ENCODE measurements at regions not wholly inside any gene's neighbourhood (a gene's known extent, or its start where the extent isn't known, plus 50 kb on each side); places are given as distances from the start of the nearest gene placed in this dataset.
A peak's percentile ranks its signal among the peaks of the same experiment; 100 is the strongest.
"Not testable (repeated sequence)": the region's sequence is repeated elsewhere in the genome, so short reads cannot be mapped to it uniquely, and the experiment has no call there.

DNA sequence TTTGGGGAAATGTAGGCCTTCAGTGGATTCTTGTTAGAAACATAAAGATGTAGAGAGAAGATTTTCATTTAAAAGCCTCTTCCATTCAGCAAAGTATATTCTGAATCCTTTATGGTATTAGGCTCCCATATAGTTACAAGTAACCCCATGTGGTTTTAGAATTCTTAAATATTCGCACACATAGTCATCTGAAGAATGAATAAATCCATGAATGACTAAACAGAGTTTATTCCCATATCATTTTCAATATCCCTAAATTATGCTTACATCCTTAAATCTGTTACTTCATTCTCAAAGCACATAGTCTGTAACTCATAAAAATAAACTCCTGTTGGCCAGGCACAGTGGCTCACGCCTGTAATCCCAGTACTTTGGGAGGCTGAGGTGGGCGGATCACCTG lies 962.1 kb downstream of the KCNJ18 start:
- intact Hi-C loops (cut with DNase I), result no loop called here
- no peak for DNase-seq (ENCODE audit: low spot score)

DNA sequence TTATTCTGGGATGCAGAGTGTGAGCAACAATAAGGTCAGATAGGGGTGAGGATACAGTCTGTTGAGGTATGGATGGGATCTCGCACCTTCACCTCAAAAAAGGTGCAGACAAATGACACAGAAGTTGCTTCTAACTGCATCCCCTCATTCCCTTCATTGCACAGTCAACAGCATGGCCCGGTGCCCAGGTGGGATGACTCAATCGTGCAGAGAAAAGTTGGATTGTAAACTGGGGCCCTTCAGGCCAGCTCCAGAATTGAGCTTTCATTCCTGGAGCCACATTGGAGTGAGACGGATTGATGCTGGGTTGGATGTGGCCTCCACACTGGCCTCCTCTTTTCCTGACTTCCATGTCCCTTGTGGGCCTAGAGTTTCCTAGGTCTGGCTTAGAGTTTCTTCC lies 977.4 kb downstream of the KCNJ18 start:
- intact Hi-C loops (cut with DNase I), result no loop called here
- DNase-seq (ENCODE audit: low spot score), result no peak

DNA sequence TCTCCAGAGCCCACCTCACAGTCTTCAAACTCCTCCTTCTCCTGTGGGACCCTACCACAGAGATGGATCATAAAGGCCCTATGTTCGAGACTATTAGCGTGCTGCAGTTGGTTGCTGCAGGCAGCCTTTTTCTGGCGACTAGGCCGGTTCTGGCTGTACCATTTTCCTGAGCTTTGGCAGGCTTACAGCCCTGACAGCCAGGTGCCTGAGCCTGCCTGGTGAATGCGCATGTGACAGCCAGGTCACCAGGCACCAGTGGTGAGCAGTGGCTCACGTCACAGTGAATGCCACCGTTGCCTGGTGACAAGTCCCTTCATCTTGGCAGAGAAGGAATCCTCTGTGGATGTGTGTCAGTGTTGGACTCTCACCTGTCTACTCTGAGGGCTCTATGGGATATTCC lies 978.8 kb downstream of the KCNJ18 start:
- no peak for DNase-seq (ENCODE audit: low spot score)
- intact Hi-C loops (cut with DNase I), result no loop called here

DNA sequence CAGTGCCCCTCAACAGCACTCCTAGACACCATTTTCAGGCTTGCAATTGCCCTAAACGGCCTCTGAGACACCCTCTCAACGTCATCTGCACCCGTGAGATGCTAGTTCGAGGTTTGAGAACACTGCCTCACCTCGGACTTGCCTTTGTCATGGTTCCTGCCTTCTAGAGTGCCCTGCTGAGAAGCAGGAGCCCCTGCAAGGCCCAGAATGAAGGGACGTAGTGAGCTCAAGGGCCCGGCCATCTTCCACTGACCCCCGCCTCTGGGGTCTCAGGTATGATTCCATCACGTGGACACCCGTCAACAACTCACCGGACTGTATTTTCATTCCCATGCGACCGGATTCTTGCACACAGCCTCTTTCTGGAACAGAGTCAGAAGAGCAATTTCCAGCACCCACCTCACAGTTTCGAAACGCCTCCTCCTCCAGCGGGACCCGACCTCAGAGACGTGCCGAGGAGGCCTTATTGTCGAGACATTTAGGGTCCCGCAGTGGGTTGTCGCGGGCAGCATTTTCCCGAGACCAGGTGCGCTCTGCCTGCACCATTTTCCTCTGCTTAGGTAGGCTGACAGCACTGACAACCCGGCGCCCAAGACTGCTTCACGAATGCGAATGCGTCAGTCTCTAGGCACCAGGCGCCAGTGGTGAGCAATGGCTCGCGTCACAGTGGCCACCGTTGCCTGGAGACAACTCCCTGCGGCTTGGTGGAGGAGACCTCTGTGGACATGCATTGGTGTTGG lies 999.9 kb downstream of the KCNJ18 start:
- DNase-seq (ENCODE audit: low spot score), result no peak
- intact Hi-C loops (cut with DNase I), result no loop called here

DNA sequence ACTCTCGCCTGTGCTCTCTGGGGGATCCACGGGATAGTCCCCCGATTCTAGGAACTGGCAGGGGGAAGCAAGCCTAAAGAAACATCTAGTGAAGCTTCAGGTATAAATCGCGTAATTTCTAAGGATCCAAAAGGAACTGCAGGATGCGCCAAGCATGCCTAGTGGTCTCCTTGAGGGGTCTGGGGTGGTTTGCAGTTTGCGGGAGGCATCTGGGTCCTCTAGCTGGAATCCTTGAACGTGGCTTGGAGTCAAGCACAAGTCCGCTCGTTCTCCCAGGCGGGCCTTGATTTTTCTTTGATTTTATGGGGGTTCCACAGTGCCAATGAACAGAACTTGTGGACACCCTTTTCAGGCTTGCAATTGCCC lies 1000.5 kb downstream of the KCNJ18 start:
- DNase-seq (ENCODE audit: low spot score), result no peak
- intact Hi-C loops (cut with DNase I), result no loop called here

DNA sequence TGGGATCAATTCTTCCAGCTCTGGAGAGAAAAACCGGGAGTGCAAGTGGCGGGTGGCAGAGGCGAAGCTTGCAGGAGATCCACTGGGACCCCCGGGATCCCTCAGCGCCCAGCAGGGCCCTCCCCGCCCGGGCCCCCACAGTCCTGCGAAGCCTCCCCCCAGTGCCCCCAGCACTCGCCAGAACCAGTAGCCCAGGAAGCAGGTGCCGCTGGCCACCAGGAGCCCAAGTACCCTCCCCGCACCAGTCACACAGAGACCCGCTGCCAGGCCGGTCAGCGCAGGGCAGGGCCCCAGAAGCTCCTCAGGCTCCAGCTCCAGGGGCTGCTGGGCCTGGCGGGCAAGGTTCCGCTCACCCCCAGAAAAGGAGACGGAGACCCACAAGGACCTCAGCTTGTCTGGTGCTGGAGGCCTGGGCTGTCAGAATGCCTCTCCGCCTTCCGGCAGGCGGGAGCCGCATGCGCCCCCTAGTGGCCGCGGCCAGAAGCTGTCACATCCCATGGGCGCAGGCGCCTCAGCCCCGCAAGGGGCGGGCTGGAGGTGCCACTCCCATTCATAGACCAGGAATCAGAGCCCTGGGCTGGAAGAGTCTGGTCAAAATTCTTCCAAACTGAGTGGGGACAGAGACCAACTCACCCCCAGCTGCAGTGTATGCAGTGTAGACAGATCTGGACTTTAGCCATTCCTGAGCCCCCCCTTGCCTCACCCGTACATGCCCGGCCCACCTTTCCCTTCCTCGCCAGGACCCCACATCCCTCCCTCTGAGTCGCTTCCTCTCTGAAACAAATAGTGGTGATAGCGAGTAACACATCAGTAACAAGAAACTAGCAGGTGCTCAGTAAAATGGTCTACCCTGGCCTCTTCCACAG lies 1002.3 kb downstream of the KCNJ18 start:
- DNase-seq (ENCODE audit: low spot score), result no peak
- intact Hi-C loops (cut with DNase I), result no loop called here

DNA sequence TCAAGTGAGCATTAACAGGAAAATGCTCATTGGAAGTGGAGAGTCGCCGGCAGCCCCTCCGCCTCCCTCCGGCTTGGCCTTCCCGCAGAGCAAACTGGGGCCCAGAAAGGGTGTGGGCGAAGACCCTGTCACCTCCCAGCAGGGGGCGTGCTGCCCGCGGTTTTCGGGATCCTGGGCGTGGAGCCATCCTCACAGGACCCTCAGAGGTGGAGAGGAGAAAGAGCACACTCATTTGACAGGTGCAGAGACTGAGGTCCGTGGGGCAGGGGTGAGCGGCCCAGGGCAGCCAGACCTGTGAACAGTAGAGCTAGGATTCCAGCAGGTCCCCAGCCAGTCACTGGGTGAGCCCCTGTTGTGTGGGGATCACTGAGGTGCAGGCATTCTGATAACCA lies 1002.9 kb downstream of the KCNJ18 start:
- intact Hi-C loops (cut with DNase I), result no loop called here
- DNase-seq (ENCODE audit: low spot score), result no peak

DNA sequence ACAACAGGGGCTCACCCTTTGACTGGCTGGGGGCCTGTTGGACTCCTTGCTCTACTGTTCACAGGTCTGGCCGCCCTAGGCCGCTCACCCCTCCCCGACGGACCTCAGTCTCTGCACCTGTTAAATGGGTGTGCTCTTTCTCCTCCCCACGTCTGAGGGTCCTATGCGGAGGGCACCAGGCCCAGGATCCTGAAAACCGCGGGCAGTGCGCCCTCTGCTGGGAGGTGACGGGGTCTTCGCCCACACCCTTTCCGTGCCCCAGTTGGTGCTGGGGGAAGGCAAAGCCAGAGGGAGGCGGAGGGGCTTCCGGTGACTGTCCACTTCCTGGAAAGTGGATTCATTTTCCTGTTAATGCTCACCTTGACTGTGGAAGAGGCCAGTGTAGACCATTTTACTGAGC lies 1010.9 kb downstream of the KCNJ18 start:
- DNase-seq (ENCODE audit: low spot score), result peak; percentile 49
- intact Hi-C loops (cut with DNase I), result no loop called here

DNA sequence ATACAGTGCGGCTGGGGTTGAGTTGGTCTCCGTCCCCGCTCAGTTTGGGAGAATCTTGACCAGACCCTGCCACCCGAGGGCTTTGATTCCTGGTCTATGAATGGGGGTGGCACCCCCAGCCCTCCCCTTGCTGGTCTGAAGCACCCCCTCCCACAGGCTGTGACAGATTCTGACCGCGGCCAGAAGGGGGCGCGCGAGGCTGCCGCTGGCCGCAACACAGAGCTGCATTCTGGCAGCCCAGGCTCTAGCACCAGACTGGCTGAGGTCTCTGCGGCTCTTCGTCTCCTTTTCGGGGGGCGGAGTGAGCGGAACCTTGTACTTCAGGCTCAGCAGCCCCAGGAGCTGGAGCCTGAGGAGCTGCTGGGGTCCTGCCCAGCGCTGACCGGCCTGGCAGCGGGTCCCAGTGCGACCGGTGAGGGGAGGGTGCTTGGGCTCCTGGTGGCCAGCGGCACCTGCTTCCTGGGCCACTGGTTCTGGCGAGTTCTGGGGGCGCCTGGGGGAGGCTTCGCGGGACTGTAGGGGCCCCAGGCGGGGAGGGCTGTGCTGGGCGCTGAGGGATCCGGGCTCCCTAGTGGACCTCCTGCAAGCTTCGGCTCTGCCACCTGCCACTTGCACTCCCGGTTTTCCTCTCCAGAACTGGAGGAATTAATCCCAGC lies 1011.6 kb downstream of the KCNJ18 start:
- intact Hi-C loops (cut with DNase I), result no loop called here
- DNase-seq (ENCODE audit: low spot score), result peak; percentile 47

DNA sequence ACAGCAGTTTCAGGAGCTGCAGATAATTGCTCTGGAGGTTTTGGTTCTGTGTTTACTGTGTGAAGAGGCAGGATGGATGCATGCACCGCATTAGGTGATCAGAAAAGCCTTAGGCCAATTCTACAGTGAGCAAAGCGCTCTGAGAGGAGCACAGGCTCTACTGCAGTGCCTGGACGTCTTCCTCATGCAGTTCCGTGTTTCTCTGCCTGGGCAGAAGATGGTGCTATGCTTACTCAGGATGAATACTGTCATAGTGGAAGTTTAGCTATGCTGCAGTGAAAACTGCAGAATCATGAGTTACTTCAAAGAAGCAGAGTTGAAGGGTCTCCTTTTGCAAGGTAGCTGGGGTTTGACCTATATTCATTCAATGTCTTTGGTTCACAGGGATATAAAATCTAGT lies 1012.4 kb downstream of the KCNJ18 start:
- intact Hi-C loops (cut with DNase I), result no loop called here
- DNase-seq (ENCODE audit: low spot score), result peak; percentile 47

DNA sequence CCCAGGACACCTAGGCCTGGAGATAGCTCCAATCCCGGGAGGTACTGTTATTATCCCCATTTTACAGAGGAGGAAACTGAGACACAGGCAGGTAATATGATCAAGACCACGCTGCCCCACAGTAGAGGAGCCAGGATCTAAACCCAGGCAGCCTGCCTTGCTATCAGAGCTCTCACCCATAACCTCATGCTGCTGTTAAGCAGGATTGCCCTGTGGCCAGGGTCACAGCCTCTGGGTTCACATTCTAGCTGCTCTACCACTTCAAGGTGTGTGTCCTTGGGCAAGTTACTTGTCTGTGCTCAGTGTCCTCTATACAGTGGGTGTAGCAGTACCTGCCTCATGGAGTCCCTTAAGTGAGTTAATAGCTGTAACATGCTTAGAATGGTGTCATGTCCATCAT lies 1015.3 kb downstream of the KCNJ18 start:
- peak; percentile 41 for DNase-seq (ENCODE audit: low spot score)
- intact Hi-C loops (cut with DNase I), result no loop called here

DNA sequence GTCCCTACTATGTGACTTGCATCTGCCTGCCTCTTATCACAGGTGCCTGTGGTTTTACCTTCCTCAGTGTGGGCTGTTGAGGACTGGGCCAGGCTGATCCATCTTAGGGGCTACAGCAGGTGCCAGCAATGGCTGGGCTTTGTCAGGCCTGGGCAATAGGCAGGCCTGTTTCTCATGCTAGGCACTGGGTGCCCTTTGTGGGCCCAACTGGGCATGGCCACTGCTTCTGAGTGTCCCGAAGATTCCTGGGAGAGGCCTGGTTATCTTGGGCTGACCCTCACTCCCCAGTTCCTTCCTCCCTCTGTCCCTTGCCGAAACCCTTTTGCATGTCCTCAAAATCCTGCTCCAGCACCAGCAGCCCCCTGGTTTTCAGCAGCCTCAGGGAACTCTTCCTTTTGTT lies 1024.9 kb downstream of the KCNJ18 start:
- DNase-seq (ENCODE audit: low spot score), result no peak

DNA sequence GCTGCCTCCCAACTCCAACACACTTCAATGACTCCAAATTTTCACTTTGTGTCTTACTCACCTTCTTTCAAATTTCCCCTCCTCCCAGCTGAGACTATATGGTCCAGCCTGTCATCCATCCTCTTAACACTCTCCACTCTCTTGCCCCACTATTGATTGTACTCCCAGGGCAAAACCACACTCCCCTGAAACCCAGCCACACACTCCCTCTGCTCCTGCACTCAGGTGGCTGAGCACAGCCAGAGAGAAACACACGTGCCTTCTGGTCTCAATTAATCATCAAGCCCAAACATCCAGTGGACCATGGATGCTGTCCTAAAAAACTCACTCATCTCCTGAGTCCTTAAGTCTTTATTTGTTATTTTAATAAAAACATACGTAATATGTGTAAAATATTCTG lies 1026.4 kb downstream of the KCNJ18 start:
- intact Hi-C loops (cut with DNase I), result no loop called here
- no peak for DNase-seq (ENCODE audit: low spot score)

More for the DNA sequence above, 1024.9 kb downstream of the KCNJ18 start:
- intact Hi-C loops (cut with DNase I), result no loop called here

DNA sequence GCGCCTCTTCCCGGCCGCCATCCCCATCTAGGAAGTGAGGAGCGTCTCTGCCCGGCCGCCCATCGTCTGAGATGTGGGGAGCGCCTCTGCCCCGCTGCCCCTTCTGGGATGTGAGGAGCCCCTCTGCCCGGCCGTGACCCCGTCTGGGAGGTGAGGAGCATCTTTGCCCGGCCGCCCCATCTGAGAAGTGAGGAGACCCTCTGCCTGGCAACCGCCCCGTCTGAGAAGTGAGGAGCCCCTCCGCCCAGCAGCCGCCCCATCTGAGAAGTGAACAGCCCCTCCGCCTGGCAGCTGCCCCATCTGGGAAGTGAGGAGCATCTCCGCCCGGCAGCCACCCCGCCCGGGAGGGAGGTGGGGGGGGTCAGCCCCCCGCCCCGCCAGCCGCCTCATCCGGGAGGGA lies 1048.7 kb downstream of the KCNJ18 start:
- intact Hi-C loops (cut with DNase I), result not testable (repeated sequence)
- peak; percentile 44 for DNase-seq (ENCODE audit: low spot score)
